Endothelial cell of umbilical vein (primary cell): ENCODE measurements at regions not wholly inside any gene's neighbourhood (a gene's known extent, or its start where the extent isn't known, plus 50 kb on each side); places are given as distances from the start of the nearest gene placed in this dataset.

ENCODE experiments used
- BruUV-seq: library from RNA; stranded (reverse); fragments of 400-500 nt; replicated peaks from 2 replicates; lab custom pipeline; 2021; lab: Mats Ljungman, UMichigan
- CTCF ChIA-PET: fragments of 300-600, 350-600 bp; sonication (Branson Sonifier 250); formaldehyde crosslinking; loops from one replicate; lab custom pipeline; 2021; ENCODE audit warnings: antibody characterized with exemption, inconsistent platforms; lab: Charles Lee
- POLR2A ChIA-PET: fragments of 300-600, 350-600 bp; sonication (Branson Sonifier 250); formaldehyde crosslinking; loops from one replicate; lab custom pipeline; 2021; ENCODE audit warnings: antibody characterized with exemption, inconsistent platforms; lab: Charles Lee
- DNase-seq: peaks from one replicate; pipeline ENCODE4 v3.0.0-alpha.2; 2011; ENCODE audit warnings: low read depth, low spot score
- FAIRE-seq: peaks from 2 replicates; lab custom pipeline; 2011; peaks lifted over from hg19 to GRCh38; lab: Jason Lieb, UNC
- H2AFZ ChIP-seq: 2 replicates; pipeline ENCODE4 v1.6.0; 2012; ENCODE audit warnings: low read depth, low read length, control low read depth, inconsistent platforms
- H3K27ac ChIP-seq: 2 replicates; pipeline ENCODE4 v1.5.1; 2011; ENCODE audit warnings: low read depth, mild to moderate bottlenecking, control low read depth, low read length, moderate library complexity; ENCODE audit not compliant: insufficient read depth
- H3K27me3 ChIP-seq, 2 experiments: 2 replicates each; pipeline versions ENCODE4 v1.6.0 to v1.6.1; 2011; ENCODE audit warnings: low read length in 2 of 2, mixed read lengths in 1 of 2; ENCODE audit not compliant: control insufficient read depth in 2 of 2, insufficient read depth in 2 of 2
- H3K36me3 ChIP-seq, 2 experiments: 2 replicates in 1 of 2; 3 replicates in 1 of 2; pipeline ENCODE4 v1.5.1; 2011; ENCODE audit warnings: low read length in 2 of 2, mild to moderate bottlenecking in 1 of 2, moderate library complexity in 1 of 2; ENCODE audit not compliant: control insufficient read depth in 2 of 2, insufficient read depth in 2 of 2; ENCODE audit errors: extremely low read depth in 1 of 2
- H3K4me1 ChIP-seq: 3 replicates; pipeline ENCODE4 v1.5.1; 2011; ENCODE audit warnings: mild to moderate bottlenecking, low read length; ENCODE audit not compliant: control insufficient read depth, insufficient read depth; ENCODE audit errors: extremely low read depth
- H3K4me2 ChIP-seq: 2 replicates; pipeline ENCODE4 v1.6.1; 2011; ENCODE audit warnings: low read length, control low read depth, mixed read lengths; ENCODE audit not compliant: insufficient read depth
- H3K4me3 ChIP-seq, 3 experiments: fragments of 200-600 bp in 1 of 3; sonication (generic), shearing (Covaris generic) in 1 of 3; replicated peaks in 1 of 3; 2 replicates each; pipeline ENCODE4 v1.5.1; 2011 to 2016; ENCODE audit warnings: control low read depth in 3 of 3, low read length in 3 of 3, mild to moderate bottlenecking in 2 of 3, inconsistent platforms in 1 of 3, low read depth in 1 of 3, moderate library complexity in 1 of 3; ENCODE audit not compliant: insufficient read depth in 1 of 3
- H3K79me2 ChIP-seq: 2 replicates; pipeline ENCODE4 v1.6.0; 2012; ENCODE audit warnings: low read length, inconsistent platforms; ENCODE audit not compliant: control insufficient read depth, insufficient read depth
- H3K9ac ChIP-seq: replicated peaks from 2 replicates; pipeline ENCODE3; 2011; ENCODE audit warnings: low read length, control low read depth; ENCODE audit not compliant: insufficient read depth; ENCODE audit errors: extremely low read depth
- H3K9me1 ChIP-seq: replicated peaks from 3 replicates; pipeline ENCODE4 v1.6.0; 2011; ENCODE audit warnings: mild to moderate bottlenecking, low read length; ENCODE audit not compliant: control insufficient read depth, insufficient read depth; ENCODE audit errors: extremely low read depth
- H3K9me3 ChIP-seq: replicated peaks from 2 replicates; pipeline ENCODE4 v1.5.1; 2012; ENCODE audit warnings: low read length, inconsistent platforms; ENCODE audit not compliant: control insufficient read depth, insufficient read depth
- H4K20me1 ChIP-seq: replicated peaks from 2 replicates; pipeline ENCODE3; 2011; ENCODE audit warnings: mild to moderate bottlenecking, low read length; ENCODE audit not compliant: control insufficient read depth, insufficient read depth; ENCODE audit errors: extremely low read depth
- CTCF ChIP-seq, 2 donors: IDR thresholded peaks; 1 replicate in 1 of 2; 2 replicates in 1 of 2; pipeline ENCODE4 v1.5.1; 2011; ENCODE audit warnings: low read length in 2 of 2, mild to moderate bottlenecking in 2 of 2, moderate library complexity in 2 of 2, control low read depth in 1 of 2, inconsistent platforms in 1 of 2, low read depth in 1 of 2; ENCODE audit not compliant: insufficient read depth in 1 of 2; ENCODE audit errors: extremely low read depth in 1 of 2
- EZH2 ChIP-seq: IDR thresholded peaks from 2 replicates; pipeline ENCODE4 v1.6.1; 2012; ENCODE audit warnings: borderline replicate concordance, low read depth, mild to moderate bottlenecking, moderate library complexity, low read length, inconsistent platforms; ENCODE audit not compliant: severe bottlenecking
- FOS ChIP-seq: IDR thresholded peaks from 2 replicates; pipeline ENCODE4 v1.6.1; 2011; ENCODE audit warnings: mild to moderate bottlenecking, low read length, moderate library complexity, borderline replicate concordance; ENCODE audit not compliant: insufficient read depth
- GATA2 ChIP-seq: IDR thresholded peaks from 2 replicates; pipeline ENCODE4 v1.7.0; 2011; ENCODE audit warnings: low read depth, mild to moderate bottlenecking, moderate library complexity, mixed read lengths, low read length; ENCODE audit not compliant: insufficient read length, insufficient read depth
- JUN ChIP-seq: IDR thresholded peaks from 2 replicates; pipeline ENCODE4 v1.6.1; 2011; ENCODE audit warnings: borderline replicate concordance, low read depth; ENCODE audit not compliant: insufficient read length, insufficient read depth
- MYC ChIP-seq: IDR thresholded peaks from one replicate; pipeline ENCODE4 v1.6.1; 2011; ENCODE audit warnings: mild to moderate bottlenecking, low read depth, low read length
- POLR2A ChIP-seq: IDR thresholded peaks from 2 replicates; pipeline ENCODE4 v1.6.1; 2012; ENCODE audit warnings: low read depth, mild to moderate bottlenecking, control low read depth, low read length
- POLR2AphosphoS5 ChIP-seq: IDR thresholded peaks from 2 replicates; pipeline ENCODE4 v1.6.1; 2012; ENCODE audit warnings: low read depth, mild to moderate bottlenecking, control low read depth, low read length, moderate library complexity; ENCODE audit not compliant: insufficient read depth
- dilution Hi-C: fragments of 300-500 bp; cut with MboI; formaldehyde crosslinking; loops from one replicate; pipeline ENCODE4 v1.15.0; 2019; ENCODE audit warnings: low sequenced_read_pairs; ENCODE audit not compliant: extremely low pct_ligation_motif_present
- intact Hi-C: fragments of 100-400 bp; cut with micrococcal nuclease; formaldehyde crosslinking; loops from one replicate; pipeline ENCODE4 v1.10.0; 2022
- TF ChIP-seq, protein P1 (sequence below): IDR thresholded peaks from 2 replicates; pipeline ENCODE4 v1.6.1; 2011; ENCODE audit not compliant: insufficient read depth, insufficient read length

GRCh38 chr1:168469690-168470089 is 74.1 kb downstream of the XCL2 start:
- intact Hi-C loops (no loop called here), dilution Hi-C loops (no loop called here)
- Histone ChIP-seq H3K79me2 (no peaks in the 10 kb centered on the region), H4K20me1 (no peaks in the 10 kb centered on the region), H3K4me2 (no peak overlapping the region), H3K4me3 (no peak overlapping the region), H3K9me3 (no peaks in the 10 kb centered on the region), H3K9me1 (no peaks in the 10 kb centered on the region), H3K27me3 (no peaks in the 10 kb centered on the region), H2AFZ (no peak overlapping the region), H3K4me1 (no peaks in the 10 kb centered on the region), H3K9ac (no peak overlapping the region), H3K27ac (no peak overlapping the region), H3K36me3 (no peaks in the 10 kb centered on the region)
- DNase-seq (peak; percentile 17), FAIRE-seq (no peak)
- CTCF ChIA-PET, result no interaction called here
- POLR2A ChIA-PET, result no interaction called here
- no peak for TF ChIP-seq MYC
- no peak for TF ChIP-seq FOS
- TF ChIP-seq GATA2, result no peak
- TF ChIP-seq CTCF (IDR thresholded peaks at IDR 0.05; ENCODE audit: extremely low read depth in 1 of 2, insufficient read depth in 1 of 2, low read depth in 1 of 2, low read length in 2 of 2), result no peak
- TF ChIP-seq JUN, result no peak
- TF ChIP-seq, protein P1, sequence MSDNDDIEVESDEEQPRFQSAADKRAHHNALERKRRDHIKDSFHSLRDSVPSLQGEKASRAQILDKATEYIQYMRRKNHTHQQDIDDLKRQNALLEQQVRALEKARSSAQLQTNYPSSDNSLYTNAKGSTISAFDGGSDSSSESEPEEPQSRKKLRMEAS, result no peak
- no peak for TF ChIP-seq POLR2A
- TF ChIP-seq POLR2AphosphoS5, result no peak
- TF ChIP-seq EZH2, result no peak
- BruUV-seq, result no TSS peak
